Retinal pigment epithelial cell (primary cell): ENCODE measurements at regions not wholly inside any gene's neighbourhood (a gene's known extent, or its start where the extent isn't known, plus 50 kb on each side); places are given as distances from the start of the nearest gene placed in this dataset.

Source experiments
- DNase-seq: peaks from one replicate; pipeline ENCODE4 v3.0.0-alpha.2; 2010; ENCODE audit warnings: low read depth
- H3K4me3 ChIP-seq: 2 replicates; pipeline ENCODE4 v1.5.1; 2011; ENCODE audit warnings: mild to moderate bottlenecking, low read length, control low read depth, moderate library complexity
- TF ChIP-seq, protein P1 (sequence below): conservative IDR thresholded peaks from 2 replicates; pipeline ENCODE4 v1.5.1; 2011; ENCODE audit warnings: low read depth, low read length, control low read depth, inconsistent platforms

DNA sequence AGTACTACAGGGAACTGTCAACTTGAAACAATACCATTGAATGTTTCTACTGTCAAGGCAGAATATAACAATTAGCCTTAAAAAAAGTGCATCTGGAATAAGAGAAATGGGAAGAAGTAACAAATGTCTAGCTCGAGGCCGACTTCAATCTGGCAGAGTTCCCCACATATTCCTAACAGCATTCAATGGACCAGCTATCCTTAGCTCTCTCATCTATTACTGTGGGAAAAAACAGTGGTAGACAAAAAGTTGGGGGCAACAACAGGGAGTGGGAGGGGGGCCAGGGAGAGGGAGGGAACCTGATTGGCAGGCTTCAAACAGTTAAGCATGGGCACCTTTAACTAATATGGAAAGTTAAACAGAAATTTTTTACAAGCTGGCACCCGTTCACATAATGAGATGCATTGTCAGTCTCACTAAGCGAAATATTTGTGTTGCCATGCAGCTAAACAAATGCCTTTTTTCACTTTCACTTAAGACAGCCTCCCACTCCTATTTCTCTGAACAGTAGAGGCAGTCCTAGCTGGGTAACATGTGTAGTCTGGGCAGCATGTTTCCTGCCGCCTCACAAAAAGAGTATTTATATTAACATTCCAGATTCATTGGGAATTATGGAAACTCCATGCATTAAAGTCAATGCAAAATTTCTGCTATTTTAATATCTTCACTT lies 62.2 kb upstream of the SOX6 start:
- DNase-seq = no peak
- TF ChIP-seq, protein P1, sequence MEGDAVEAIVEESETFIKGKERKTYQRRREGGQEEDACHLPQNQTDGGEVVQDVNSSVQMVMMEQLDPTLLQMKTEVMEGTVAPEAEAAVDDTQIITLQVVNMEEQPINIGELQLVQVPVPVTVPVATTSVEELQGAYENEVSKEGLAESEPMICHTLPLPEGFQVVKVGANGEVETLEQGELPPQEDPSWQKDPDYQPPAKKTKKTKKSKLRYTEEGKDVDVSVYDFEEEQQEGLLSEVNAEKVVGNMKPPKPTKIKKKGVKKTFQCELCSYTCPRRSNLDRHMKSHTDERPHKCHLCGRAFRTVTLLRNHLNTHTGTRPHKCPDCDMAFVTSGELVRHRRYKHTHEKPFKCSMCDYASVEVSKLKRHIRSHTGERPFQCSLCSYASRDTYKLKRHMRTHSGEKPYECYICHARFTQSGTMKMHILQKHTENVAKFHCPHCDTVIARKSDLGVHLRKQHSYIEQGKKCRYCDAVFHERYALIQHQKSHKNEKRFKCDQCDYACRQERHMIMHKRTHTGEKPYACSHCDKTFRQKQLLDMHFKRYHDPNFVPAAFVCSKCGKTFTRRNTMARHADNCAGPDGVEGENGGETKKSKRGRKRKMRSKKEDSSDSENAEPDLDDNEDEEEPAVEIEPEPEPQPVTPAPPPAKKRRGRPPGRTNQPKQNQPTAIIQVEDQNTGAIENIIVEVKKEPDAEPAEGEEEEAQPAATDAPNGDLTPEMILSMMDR = no peak
- H3K4me3 ChIP-seq = no peak overlapping the region

DNA sequence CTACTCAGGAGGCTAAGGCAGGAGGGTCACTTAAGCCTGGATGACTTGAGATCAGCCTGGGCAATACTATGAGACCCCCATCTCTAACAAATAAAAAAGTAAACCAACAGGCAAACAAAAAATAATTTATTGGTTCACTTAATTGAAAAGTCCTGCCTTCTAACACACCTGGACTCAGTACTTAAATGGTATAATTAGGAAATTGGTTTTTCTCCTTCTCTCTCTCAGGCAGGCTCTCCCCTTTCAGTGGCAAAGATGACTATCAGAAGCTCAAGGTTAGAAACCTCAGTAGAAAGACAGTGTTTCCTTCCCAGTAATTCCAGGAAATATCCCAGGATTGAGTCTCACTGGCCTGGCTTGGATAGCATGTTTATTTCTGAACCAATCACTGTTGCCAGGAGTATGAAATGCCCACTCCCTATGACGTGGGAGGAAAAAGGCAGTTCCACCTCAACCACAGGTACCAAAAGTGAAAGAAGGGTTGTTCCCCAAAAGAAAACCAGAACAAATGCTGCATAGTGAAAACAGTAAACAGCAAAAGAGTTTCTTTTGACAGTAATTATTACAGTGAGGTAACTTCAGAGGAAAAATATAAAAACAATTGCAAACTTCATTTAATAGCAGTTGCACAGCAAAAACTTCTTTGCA lies 56.3 kb upstream of the SOX6 start:
- H3K4me3 ChIP-seq = no peak overlapping the region
- DNase-seq = no peak
- TF ChIP-seq, protein P1 = no peak

DNA sequence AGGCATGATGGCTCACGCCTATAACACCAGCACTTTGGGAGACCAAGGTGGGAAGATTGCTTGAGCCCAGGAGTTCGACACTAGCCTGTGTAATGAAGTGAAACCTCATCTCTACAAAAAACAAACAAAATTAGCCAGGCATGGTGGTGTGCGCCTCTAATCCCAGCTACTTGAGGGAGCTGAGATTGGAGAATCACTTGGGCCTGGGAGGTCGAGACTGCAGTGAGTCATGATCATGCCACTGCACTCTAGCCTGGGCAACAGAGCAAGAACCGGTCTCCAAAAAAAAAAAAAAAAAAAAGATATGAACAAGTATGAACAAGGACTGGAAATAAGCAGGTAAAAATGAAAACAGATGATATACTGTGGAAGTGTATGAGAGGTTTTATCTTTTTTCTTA lies 54.1 kb upstream of the SOX6 start:
- no peak for DNase-seq
- no peak overlapping the region for H3K4me3 ChIP-seq
- TF ChIP-seq, protein P1 = no peak

DNA sequence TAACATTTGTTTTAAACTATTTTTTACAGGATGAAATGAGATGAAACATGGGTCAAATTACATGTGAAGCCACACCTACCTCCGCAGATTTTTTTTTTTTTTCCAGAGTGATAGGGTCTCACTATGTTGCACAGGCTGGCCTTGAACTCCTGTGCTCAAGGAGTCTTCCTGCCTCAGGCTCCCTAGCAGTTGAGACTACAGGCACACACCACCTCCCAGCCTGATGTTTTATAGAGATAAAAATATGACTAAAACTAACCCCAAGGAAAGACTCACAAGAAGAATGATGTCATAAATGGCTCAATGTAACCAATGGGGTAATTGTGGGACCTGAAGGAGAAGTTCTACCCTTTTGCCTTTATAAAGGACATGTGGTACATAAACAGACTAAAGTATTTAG lies 52.3 kb upstream of the SOX6 start:
- H3K4me3 ChIP-seq = no peak overlapping the region
- TF ChIP-seq, protein P1 = no peak
- no peak for DNase-seq

DNA sequence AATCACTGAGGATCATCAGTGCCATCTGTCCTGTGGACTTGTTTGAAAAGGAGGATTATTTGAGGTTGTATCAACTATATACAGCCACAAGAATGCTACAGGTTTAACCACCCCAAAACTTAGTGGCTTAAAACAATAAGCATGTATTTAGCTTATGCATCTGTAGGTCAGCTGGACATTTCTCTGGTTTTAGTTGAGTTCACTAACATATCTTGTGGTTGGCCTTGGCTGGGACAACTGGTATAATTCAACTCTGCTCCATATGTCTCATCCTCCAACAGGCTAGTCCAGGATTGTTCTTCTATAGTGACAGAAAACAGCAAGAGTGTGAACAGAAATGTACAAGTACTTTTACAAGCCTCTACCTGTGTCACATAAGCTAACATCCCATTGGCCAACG lies 49.9 kb upstream of the SOX6 start:
- TF ChIP-seq, protein P1 = no peak
- DNase-seq = no peak
- H3K4me3 ChIP-seq = no peak overlapping the region
